GM18517 (cell line): ENCODE measurements at regions not wholly inside any gene's neighbourhood (a gene's known extent, or its start where the extent isn't known, plus 50 kb on each side); places are given as distances from the start of the nearest gene placed in this dataset.
A peak's percentile ranks its signal among the peaks of the same experiment; 100 is the strongest.

ENCODE experiments used
- ATAC-seq: cut with Tn5 transposase; IDR thresholded peaks from one replicate; pipeline ENCODE4 v1.9.1; 2021; ENCODE audit warnings: mild to moderate bottlenecking, moderate library complexity; ENCODE audit not compliant: unreplicated experiment

DNA sequence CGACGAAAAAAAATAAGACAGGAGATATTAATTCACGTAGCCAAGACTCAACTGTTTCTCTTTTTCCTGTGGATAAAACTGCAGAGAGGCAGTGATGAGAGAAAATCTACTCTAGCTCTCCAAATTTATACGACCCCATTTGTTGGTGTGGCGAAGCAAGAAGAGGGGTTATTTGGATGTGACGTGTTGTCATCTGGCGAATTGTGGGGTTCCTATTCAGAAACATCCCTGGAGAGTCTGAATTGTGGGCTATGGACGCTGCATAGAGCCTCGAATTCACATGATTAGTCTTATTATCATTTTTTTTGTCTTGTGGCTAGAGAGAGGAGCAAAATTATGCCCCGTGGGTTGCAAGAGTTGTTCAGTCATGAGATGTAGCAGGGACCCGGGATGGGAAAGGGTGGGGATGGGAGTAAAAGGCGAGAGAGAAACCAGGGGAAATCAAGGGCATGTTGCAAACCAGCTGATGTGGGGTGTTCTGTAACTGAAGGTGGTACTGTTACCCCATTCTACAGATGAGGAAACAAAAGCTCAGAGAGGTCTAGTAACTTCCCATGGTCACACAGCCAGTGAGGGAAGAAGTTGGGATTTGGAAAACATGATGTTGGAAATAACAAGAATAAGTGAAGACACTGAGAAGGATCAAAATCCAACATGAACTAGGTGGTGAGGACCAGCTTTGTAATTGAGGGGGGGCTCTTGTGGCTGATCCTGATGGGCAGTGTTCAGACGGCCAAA lies 69.2 kb upstream of the SFMBT2 start:
- ATAC-seq: no peak

DNA sequence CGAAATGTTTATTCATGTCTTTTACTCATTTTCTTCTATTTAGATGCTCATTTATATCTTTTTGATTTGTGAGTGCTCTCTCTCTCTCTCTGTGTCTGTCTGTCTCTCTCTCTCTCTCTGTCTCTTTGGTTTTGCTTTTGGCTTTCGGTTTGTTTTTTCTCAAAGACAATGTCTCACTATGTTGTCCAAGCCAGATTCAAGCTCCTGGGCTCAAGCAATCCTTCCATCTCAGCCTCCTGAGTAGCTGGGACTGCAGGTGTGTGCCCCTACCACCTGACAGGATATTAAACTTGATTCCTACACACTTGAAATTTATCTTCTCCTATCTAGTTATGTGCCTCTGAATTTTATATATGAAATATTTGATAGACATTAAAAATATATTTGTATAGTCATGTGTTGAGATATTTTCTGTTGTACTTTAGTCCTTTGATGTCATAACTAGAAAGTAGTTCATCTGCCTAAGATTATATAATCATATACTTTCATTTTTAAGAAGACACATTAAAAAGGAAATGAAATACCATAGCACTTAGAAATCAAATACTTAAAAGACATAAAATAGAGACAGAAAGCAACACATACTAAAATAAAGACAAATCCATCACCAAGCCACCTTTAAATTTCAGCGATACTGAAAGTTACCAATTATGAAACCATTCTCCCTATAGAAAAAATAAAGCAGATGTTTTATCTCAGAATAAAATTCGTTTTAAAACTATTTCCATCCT lies 68.1 kb upstream of the SFMBT2 start:
- peak; percentile 47 for ATAC-seq

DNA sequence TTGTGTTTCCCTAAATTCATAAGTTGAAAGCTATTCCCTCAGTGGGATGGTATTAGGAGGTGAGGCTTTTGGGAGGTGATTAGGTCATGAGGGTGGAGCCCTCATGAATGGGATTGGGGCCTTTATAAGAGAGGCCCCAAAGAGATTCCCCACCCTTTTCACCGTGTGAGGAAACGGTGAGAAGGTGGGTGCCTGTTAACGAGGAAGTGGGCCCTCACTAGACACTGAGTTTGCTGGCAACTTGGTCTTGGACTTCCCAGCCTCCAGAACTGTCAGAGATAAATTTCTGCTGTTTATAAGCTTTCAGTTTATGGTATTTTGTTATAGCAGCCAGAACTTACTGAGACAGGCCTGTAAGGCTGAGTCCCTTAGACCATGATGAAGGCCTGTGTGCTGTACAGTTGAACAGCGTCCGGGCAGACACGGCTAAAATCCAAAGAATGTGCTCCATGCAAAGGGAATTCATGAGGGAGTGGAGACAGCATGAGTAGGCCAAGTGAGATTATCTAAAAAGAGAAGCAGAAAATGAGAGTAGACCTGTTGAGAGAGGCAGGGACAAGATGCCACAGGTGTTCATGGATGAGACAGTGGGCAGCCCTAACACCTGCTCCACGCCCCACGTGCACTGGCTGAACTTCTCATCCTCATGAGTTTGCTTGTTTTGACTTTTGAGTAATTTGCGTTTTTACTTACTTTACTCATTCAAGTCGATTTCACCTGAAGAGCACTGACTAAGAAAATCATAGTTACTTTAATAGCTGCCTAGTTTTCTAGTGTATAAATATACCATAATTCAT lies 66.9 kb upstream of the SFMBT2 start:
- no peak for ATAC-seq

DNA sequence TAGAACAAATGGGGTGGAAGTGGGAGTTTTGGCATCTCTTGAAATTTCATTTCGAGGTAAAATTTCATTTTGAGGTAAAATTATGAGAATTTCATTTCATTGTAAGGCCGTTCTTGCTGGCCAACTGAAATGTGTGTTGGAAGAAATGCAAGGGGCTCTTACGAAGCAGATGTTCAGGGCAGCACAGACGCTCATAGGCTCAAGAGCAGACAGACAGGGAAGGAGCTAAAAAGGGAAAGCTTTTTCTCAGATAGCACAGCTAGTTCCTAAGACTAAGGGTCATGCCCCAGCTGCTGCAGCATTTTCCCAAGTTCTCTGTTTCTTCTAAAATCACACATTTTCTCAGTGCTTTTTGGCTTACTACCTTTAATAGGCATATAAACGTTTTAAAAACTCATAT lies 65.1 kb upstream of the SFMBT2 start:
- ATAC-seq: no peak

DNA sequence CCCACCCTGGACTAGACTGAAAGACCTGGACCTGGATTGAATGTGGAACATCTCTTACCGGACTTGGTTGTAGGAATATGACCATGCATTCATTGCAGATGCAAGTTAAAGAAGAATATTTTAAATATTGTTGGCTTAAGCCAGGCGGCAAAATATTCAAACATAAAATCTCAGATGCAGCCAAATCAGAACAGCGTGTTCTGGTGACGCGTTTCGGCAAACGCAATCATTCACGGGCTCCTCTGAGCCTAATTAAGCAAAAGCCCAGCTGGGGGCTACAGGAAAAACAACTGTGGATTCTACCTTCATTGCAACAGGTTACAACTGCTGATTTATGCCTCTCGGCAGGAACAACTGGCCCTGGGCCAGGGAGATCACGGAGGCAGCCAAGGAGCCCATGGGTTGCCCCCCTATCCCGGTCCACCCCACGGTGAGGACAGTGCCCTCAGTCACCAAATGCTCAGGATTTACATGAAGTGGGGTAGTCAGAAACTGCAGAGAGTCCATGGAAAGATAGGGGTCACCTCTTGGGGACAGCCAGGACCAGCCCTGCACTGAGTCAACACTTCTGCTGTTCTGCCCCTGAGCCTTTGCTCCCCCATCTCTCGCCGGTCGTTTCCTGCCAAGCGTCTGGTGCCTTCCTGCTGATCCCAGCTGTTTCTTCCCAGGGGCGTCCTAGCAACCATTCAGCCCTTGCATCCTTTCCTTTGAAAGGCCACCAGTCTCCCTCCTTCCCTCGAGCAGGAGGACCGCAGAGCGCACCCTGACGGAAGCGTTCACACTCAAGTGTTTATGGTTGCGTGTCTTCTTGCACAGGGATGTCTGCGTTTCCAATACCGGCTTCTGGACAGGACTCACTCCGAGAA lies 64.4 kb upstream of the SFMBT2 start:
- no peak for ATAC-seq

DNA sequence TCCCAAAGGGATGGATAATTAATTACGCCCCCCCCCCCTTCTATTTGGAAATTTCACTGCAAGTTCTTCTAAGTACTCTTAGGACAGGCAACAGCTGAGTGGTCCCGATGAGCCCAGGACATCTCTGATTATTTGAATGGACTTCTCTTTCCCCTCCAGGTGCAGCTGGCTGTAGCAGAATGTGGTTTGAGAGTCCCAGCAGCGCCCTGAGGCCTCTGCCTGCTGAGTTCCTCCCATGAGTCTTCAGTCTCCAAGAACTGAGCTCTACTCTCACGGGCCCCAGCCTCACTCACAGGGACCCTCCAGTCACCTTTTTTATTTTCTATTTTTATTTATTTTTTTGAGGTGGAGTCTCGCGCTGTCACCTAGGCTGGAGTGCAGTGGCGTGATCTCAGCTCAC lies 63.6 kb upstream of the SFMBT2 start:
- no peak for ATAC-seq

DNA sequence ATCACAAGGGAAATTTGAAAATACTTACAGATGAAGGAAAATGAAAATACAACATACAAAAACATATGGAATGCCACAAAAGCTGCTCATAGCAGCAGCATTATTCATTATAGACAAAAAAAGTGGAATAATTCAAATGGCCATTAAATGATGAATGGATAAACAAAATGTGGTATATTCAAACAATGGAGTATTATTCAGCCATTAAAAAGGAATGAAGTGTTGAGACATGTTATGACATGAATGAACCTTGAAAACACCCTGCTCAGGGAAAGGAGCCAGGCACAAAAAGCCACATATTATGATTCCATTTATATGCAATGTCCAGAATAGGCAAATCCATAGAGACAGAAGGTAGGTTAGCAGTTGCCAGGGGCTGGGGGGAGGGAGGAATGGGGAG lies 62.6 kb upstream of the SFMBT2 start:
- no peak for ATAC-seq

DNA sequence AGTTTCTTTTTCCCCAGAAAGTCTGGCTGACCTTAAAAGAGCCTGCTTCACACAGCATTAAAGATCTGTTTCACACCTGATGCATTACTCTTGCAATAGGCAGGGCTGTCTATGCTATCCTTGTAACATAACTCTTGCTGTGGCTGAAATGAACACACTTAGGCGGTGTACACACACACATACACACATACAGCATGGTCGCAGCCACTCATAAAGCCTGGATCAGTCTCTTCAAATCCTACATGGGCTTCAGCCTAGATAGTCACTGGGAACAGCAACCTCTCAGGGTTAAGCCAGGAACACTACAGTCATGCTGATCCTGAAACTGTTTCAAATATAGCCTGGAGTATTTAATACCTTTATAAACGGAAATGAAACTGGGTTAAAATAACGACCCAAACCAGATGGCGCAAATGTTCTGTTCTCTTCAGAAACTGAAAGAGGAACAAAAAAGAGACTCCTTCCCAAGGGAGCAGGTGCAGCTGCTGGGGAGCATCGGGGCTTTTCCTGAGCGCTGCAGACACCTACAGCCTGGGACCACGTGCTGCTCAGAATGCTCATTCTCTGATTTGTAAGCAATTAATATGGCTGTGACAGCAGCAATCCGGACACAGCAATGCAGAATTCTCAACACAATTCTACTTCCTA lies 61.0 kb upstream of the SFMBT2 start:
- ATAC-seq: peak; percentile 89

DNA sequence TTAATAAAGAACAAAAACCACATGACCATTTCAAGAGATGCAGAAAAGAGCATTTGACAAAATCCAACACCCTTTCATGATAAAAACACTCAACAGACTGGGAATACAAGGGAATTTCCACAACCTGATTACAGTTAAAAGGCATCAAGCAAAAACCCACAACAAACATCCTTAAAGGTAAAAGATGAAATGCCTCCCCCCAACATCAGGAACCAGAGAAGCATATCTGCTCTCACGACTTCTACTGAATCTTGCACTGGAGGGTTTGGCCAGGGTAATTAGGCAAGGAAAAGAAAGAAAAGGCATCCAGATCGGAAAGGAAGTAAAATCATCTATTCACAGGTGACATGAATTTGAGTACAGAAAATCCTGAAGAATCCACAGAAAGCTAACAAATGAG lies 59.5 kb upstream of the SFMBT2 start:
- ATAC-seq: no peak

DNA sequence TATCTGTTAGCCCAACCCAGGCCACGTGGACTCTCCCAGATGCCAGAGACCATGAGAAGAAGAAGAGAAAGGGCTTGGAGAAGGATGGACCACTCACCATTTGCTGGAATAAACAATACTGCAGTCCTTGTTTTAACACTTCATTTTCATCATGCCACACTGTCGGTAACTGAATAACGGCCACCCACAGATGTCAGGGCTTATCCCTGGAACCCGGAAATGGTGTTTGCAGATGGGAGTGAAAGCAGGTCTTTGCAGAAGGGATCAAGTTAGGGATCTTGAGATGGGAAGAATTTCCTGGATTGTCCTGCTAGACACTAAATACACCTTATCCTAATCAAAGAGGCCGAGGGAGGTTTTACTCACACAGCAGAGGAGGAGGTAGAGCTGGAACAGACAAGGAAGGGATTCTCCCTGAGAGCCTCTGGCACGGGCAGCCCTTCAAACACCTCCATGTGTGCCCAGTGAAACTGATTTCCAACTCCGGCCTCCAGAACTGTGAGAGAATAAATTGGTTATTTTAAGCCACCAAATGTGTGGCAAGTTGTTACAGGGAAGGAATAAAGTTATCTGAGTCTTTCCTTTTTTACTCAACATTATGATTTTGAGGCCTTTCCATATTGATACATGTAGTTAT lies 56.3 kb upstream of the SFMBT2 start:
- ATAC-seq: no peak

DNA sequence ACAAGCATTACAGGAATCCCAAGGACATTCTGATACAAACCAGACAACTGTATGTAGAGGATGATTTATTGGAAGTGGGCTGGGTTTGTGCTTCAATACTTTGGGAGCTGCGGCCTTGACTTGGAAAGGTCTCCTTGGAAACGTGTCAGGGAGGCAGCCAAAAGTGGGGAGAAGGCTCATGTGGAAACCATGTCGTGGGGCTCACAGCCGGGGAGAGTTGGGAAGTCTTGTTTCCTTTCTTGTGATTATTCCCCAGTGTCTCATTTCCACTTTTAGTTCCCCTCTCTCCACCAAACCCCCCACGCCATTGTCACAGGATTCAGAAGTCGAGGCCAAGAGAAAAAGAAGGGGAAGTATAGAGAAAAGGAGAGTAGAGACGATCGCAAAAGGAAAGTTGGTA lies 53.9 kb upstream of the SFMBT2 start:
- no peak for ATAC-seq
